Uterus (tissue), 3 donors: ENCODE measurements at regions not wholly inside any gene's neighbourhood (a gene's known extent, or its start where the extent isn't known, plus 50 kb on each side); places are given as distances from the start of the nearest gene placed in this dataset.

Source experiments
- DNase-seq, 2 donors: peaks; one replicate each; pipeline ENCODE4 v3.0.0-alpha.2; 2019 to 2020
- H3K27ac ChIP-seq, 2 donors: fragments of 200-600 bp; sonication (generic); 1 replicate in 1 of 2; 2 replicates in 1 of 2; pipeline ENCODE4 v1.5.1; 2016 to 2018
- H3K27me3 ChIP-seq, 2 donors: fragments of 200-600 bp; sonication (generic); one replicate each; pipeline ENCODE4 v1.5.1; 2018 to 2019; ENCODE audit warnings: control low read depth in 1 of 2
- H3K36me3 ChIP-seq, 2 donors: fragments of 200-600 bp; sonication (generic); one replicate each; pipeline ENCODE4 v1.5.1; 2019; ENCODE audit warnings: control low read depth in 1 of 2
- H3K4me1 ChIP-seq, 2 donors: fragments of 200-600 bp; sonication (generic); one replicate each; pipeline ENCODE4 v1.5.1; 2018 to 2019; ENCODE audit warnings: control low read depth in 1 of 2
- H3K4me3 ChIP-seq, 2 donors: fragments of 200-600 bp; sonication (generic); 1 replicate in 1 of 2; 2 replicates in 1 of 2; pipeline ENCODE4 v1.5.1; 2018 to 2019; ENCODE audit warnings: mild to moderate bottlenecking in 1 of 2
- H3K9me3 ChIP-seq, 2 donors: fragments of 200-600 bp; sonication (generic); one replicate each; pipeline ENCODE4 v1.5.1; 2019; ENCODE audit warnings: control low read depth in 1 of 2
- POLR2A ChIP-seq, 2 donors: fragments of 450-650 bp; IDR thresholded peaks; one replicate each; pipeline ENCODE4 v1.6.1; 2016; ENCODE audit warnings: antibody characterized with exemption in 2 of 2, mild to moderate bottlenecking in 1 of 2, moderate library complexity in 1 of 2
- intact Hi-C: fragments of 100-400 bp; cut with DNase I; formaldehyde crosslinking; loops from one replicate; pipeline ENCODE4 v1.15.1; 2023; ENCODE audit warnings: low total_unique reads
- TF ChIP-seq, protein P1 (sequence below), 4 experiments: fragments of 200-600 bp in 2 of 4; fragments of 450-650 bp in 2 of 4; sonication (generic) in 2 of 4; IDR thresholded peaks; one replicate each; pipeline ENCODE4 v1.5.1; 2016 to 2019; ENCODE audit warnings: antibody characterized with exemption in 4 of 4, mild to moderate bottlenecking in 2 of 4, moderate library complexity in 1 of 4
- donor health status: DM: yes; HTN: yes; CAD: no.

DNA sequence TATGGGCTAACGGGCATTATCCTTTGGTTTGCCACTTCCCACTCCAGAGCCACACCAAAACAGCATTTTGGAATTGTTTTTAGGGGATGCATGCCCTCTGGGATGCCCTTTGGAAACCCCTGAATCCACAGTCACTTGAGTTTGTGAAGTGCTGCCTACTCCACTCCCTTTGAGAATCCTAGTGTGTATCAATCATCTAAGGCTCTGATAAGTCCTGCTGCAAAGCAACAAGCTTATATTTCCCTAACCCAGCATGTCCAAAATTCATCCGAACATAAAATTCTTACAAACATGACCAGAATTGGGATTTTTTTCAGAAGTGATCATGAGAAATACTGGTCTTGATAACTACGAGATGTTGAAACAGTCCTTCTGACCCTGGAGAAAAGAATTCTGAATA lies 387.9 kb downstream of the MN1 start:
- H3K36me3 ChIP-seq = no peaks in the 10 kb centered on the region
- no peak overlapping the region for H3K4me3 ChIP-seq
- no peaks in the 10 kb centered on the region for H3K27me3 ChIP-seq
- intact Hi-C loops = no loop called here
- H3K4me1 ChIP-seq = no peaks in the 10 kb centered on the region
- no peaks in the 10 kb centered on the region for H3K9me3 ChIP-seq
- H3K27ac ChIP-seq = no peak overlapping the region
- DNase-seq = no peak
- TF ChIP-seq, protein P1, sequence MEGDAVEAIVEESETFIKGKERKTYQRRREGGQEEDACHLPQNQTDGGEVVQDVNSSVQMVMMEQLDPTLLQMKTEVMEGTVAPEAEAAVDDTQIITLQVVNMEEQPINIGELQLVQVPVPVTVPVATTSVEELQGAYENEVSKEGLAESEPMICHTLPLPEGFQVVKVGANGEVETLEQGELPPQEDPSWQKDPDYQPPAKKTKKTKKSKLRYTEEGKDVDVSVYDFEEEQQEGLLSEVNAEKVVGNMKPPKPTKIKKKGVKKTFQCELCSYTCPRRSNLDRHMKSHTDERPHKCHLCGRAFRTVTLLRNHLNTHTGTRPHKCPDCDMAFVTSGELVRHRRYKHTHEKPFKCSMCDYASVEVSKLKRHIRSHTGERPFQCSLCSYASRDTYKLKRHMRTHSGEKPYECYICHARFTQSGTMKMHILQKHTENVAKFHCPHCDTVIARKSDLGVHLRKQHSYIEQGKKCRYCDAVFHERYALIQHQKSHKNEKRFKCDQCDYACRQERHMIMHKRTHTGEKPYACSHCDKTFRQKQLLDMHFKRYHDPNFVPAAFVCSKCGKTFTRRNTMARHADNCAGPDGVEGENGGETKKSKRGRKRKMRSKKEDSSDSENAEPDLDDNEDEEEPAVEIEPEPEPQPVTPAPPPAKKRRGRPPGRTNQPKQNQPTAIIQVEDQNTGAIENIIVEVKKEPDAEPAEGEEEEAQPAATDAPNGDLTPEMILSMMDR (IDR thresholded peaks at IDR 0.05) = no peak
- no peak for TF ChIP-seq POLR2A (IDR thresholded peaks at IDR 0.05)

GRCh38 chr22:27416511-27417420 lies 384.8 kb downstream of the MN1 start:
- no peaks in the 10 kb centered on the region for H3K9me3 ChIP-seq
- intact Hi-C loops = no loop called here

GRCh38 chr22:27417421-27417814 lies 384.1 kb downstream of the MN1 start:
- intact Hi-C loops = no loop called here
- TF ChIP-seq, protein P1 (IDR thresholded peaks at IDR 0.05) = no peak
- no peak for TF ChIP-seq POLR2A (IDR thresholded peaks at IDR 0.05)
- no peaks in the 10 kb centered on the region for H3K9me3 ChIP-seq
- no peak for DNase-seq
- H3K4me1 ChIP-seq = no peaks in the 10 kb centered on the region
- H3K4me3 ChIP-seq = no peak overlapping the region
- H3K27me3 ChIP-seq = no peaks in the 10 kb centered on the region
- H3K27ac ChIP-seq = no peak overlapping the region
- no peaks in the 10 kb centered on the region for H3K36me3 ChIP-seq

More at GRCh38 chr22:27416511-27417420, 384.8 kb downstream of the MN1 start:
- no peak overlapping the region for H3K27ac ChIP-seq
- no peak for DNase-seq
- no peaks in the 10 kb centered on the region for H3K27me3 ChIP-seq
- TF ChIP-seq, protein P1 (IDR thresholded peaks at IDR 0.05) = no peak
- no peak for TF ChIP-seq POLR2A (IDR thresholded peaks at IDR 0.05)
- no peaks in the 10 kb centered on the region for H3K4me1 ChIP-seq
- H3K4me3 ChIP-seq = no peak overlapping the region
- H3K36me3 ChIP-seq = no peaks in the 10 kb centered on the region

GRCh38 chr22:27418261-27418660 lies 383.3 kb downstream of the MN1 start:
- no peak overlapping the region for H3K27ac ChIP-seq

GRCh38 chr22:27419473-27419872 lies 382.1 kb downstream of the MN1 start:
- no peaks in the 10 kb centered on the region for H3K9me3 ChIP-seq
- no peak overlapping the region for H3K4me3 ChIP-seq
- no peak for DNase-seq
- TF ChIP-seq, protein P1 (IDR thresholded peaks at IDR 0.05) = no peak
- no peak for TF ChIP-seq POLR2A (IDR thresholded peaks at IDR 0.05)
- no peaks in the 10 kb centered on the region for H3K36me3 ChIP-seq
- no peaks in the 10 kb centered on the region for H3K4me1 ChIP-seq
- H3K27ac ChIP-seq = no peak overlapping the region
- H3K27me3 ChIP-seq = no peaks in the 10 kb centered on the region
- intact Hi-C loops = no loop called here

More at GRCh38 chr22:27418261-27418660, 383.3 kb downstream of the MN1 start:
- H3K4me1 ChIP-seq = no peaks in the 10 kb centered on the region
- H3K9me3 ChIP-seq = no peaks in the 10 kb centered on the region
- no peaks in the 10 kb centered on the region for H3K36me3 ChIP-seq
- intact Hi-C loops = no loop called here
- no peaks in the 10 kb centered on the region for H3K27me3 ChIP-seq
- no peak for DNase-seq
- TF ChIP-seq POLR2A (IDR thresholded peaks at IDR 0.05) = no peak
- TF ChIP-seq, protein P1 (IDR thresholded peaks at IDR 0.05) = no peak
- no peak overlapping the region for H3K4me3 ChIP-seq
